Upper lobe of left lung (tissue), 6 donors: ENCODE measurements at regions not wholly inside any gene's neighbourhood (a gene's known extent, or its start where the extent isn't known, plus 50 kb on each side); places are given as distances from the start of the nearest gene placed in this dataset.
"Not testable (repeated sequence)": the region's sequence is repeated elsewhere in the genome, so short reads cannot be mapped to it uniquely, and the experiment has no call there.

Experiments
- ATAC-seq, 2 donors: fragments of 200-7000 bp; cut with Tn5 transposase; one replicate each; pipeline ENCODE4 v1.9.1; 2022; ENCODE audit warnings: mild to moderate bottlenecking in 2 of 2, moderate library complexity in 2 of 2; ENCODE audit not compliant: low FRiP score in 2 of 2
- DNase-seq, 2 donors: peaks; one replicate each; pipeline ENCODE4 v3.0.0-alpha.2; 2019 to 2020
- H3K27ac ChIP-seq, 4 donors: fragments of 200-600 bp; sonication (generic); one replicate each; pipeline ENCODE4 v1.5.1; 2016 to 2019
- H3K27me3 ChIP-seq, 4 donors: fragments of 200-600 bp; sonication (generic); one replicate each; pipeline ENCODE4 v1.5.1; 2017 to 2019
- H3K36me3 ChIP-seq, 4 donors: fragments of 200-600 bp; sonication (generic); one replicate each; pipeline ENCODE4 v1.5.1; 2016 to 2019
- H3K4me1 ChIP-seq, 4 donors: fragments of 200-600 bp; sonication (generic); one replicate each; pipeline ENCODE4 v1.5.1; 2018 to 2019
- H3K4me3 ChIP-seq, 4 donors: fragments of 200-600 bp; sonication (generic); one replicate each; pipeline ENCODE4 v1.5.1; 2017 to 2019; ENCODE audit warnings: mild to moderate bottlenecking in 2 of 4, moderate library complexity in 1 of 4
- H3K9me3 ChIP-seq, 4 donors: fragments of 200-600 bp; sonication (generic); one replicate each; pipeline ENCODE4 v1.5.1; 2018 to 2019
- CTCF ChIP-seq, 6 experiments: fragments of 450-650 bp in 4 of 6; fragments of 200-600 bp in 2 of 6; sonication (generic) in 2 of 6; IDR thresholded peaks; one replicate each; pipeline ENCODE4 v1.5.1; 2016 to 2019; ENCODE audit warnings: antibody characterized with exemption in 6 of 6
- EP300 ChIP-seq, 4 donors: sonication (generic); formaldehyde crosslinking; IDR thresholded peaks; one replicate each; pipeline ENCODE4 v1.5.1; 2017; ENCODE audit warnings: antibody characterized with exemption in 4 of 4, control low read depth in 2 of 4
- POLR2A ChIP-seq, 4 donors: fragments of 450-650 bp; IDR thresholded peaks; one replicate each; pipeline ENCODE4 v1.5.1; 2016 to 2017; ENCODE audit warnings: antibody characterized with exemption in 4 of 4, mild to moderate bottlenecking in 2 of 4
- POLR2AphosphoS5 ChIP-seq, 2 donors: sonication (generic); formaldehyde crosslinking; IDR thresholded peaks; one replicate each; pipeline ENCODE4 v1.5.1; 2017; ENCODE audit warnings: antibody characterized with exemption in 2 of 2
- WGBS, 2 donors: methylation state at CpG; one replicate each; pipeline ENCODE4 v1.1.5; 2017 to 2018; 5-methylcytosine and 5-hydroxymethylcytosine counted together
- donor health status: DM: no; HTN: no; CAD: no; lungs with moderate emphysema.
- donor health status: DM: no; HTN: yes; CAD: no; lungs with severe emphysema.

GRCh38 chr3:166836836-166837235, 543.3 kb downstream of the ZBBX start:
- Histone ChIP-seq H3K4me1 (no peaks in the 10 kb centered on the region), H3K27ac (no peak overlapping the region), H3K27me3 (no peaks in the 10 kb centered on the region), H3K36me3 (no peaks in the 10 kb centered on the region), H3K9me3 (no peaks in the 10 kb centered on the region), H3K4me3 (no peak overlapping the region)
- TF ChIP-seq POLR2AphosphoS5 (IDR thresholded peaks at IDR 0.05): no peak
- TF ChIP-seq EP300 (IDR thresholded peaks at IDR 0.05): no peak
- TF ChIP-seq POLR2A (IDR thresholded peaks at IDR 0.05): no peak
- TF ChIP-seq CTCF (IDR thresholded peaks at IDR 0.05): no peak
- DNase-seq (no peak), ATAC-seq (no peak)
- WGBS, 2 donors: 80 to 82% methylated on average over 1 of the region's 1 CpG

- Histone ChIP-seq H3K36me3 (no peaks in the 10 kb centered on the region), H3K27me3 (no peaks in the 10 kb centered on the region), H3K4me1 (peaks cover 0 to 5% (median 0%) of the 10 kb centered on the region in 4 donors), H3K27ac (no peak overlapping the region), H3K4me3 (no peak overlapping the region), H3K9me3 (no peaks in the 10 kb centered on the region)
- DNase-seq (peak in 1 of 2 donors; percentile 35), ATAC-seq (peak; percentile 49 to 74)
- 49 to 60% methylated on average over 3 of the region's 3 CpGs for WGBS, 2 donors
- TF ChIP-seq EP300 (IDR thresholded peaks at IDR 0.05) (peak in 1 of 4 donors; percentile 58), POLR2AphosphoS5 (IDR thresholded peaks at IDR 0.05) (no peak)
Measured at GRCh38 chr3:166829896-166830295, 550.2 kb downstream of the ZBBX start.

GRCh38 chr3:166818464-166818863, 561.6 kb downstream of the ZBBX start:
- no peaks in the 10 kb centered on the region for H3K4me1 ChIP-seq
- no peak for TF ChIP-seq POLR2A (IDR thresholded peaks at IDR 0.05)
- no peak for TF ChIP-seq EP300 (IDR thresholded peaks at IDR 0.05)
- TF ChIP-seq POLR2AphosphoS5 (IDR thresholded peaks at IDR 0.05): no peak
- no peak for TF ChIP-seq CTCF (IDR thresholded peaks at IDR 0.05)
- H3K27ac ChIP-seq: no peak overlapping the region
- H3K9me3 ChIP-seq: no peaks in the 10 kb centered on the region
- no peak for DNase-seq
- H3K36me3 ChIP-seq: no peaks in the 10 kb centered on the region
- H3K4me3 ChIP-seq: no peak overlapping the region
- H3K27me3 ChIP-seq: no peaks in the 10 kb centered on the region
- ATAC-seq: no peak

GRCh38 chr3:166817269-166817668, 562.8 kb downstream of the ZBBX start:
- H3K4me1 ChIP-seq: not testable (repeated sequence)

GRCh38 chr3:166810741-166811445, 569.2 kb downstream of the ZBBX start:
- H3K27me3 ChIP-seq: no peaks in the 10 kb centered on the region
- no peaks in the 10 kb centered on the region for H3K36me3 ChIP-seq
- no peak overlapping the region for H3K4me3 ChIP-seq
- no peaks in the 10 kb centered on the region for H3K4me1 ChIP-seq
- peak in 1 of 2 donors; percentile 39 for DNase-seq
- no peaks in the 10 kb centered on the region for H3K9me3 ChIP-seq
- no peak for TF ChIP-seq POLR2AphosphoS5 (IDR thresholded peaks at IDR 0.05)
- no peak overlapping the region for H3K27ac ChIP-seq
- ATAC-seq: no peak
- WGBS, 2 donors: 86 to 90% methylated on average over 23 of the region's 23 CpGs

More at GRCh38 chr3:166817269-166817668, 562.8 kb downstream of the ZBBX start:
- not testable (repeated sequence) for DNase-seq, H3K9me3 ChIP-seq, ATAC-seq, H3K27me3 ChIP-seq, H3K27ac ChIP-seq, H3K36me3 ChIP-seq, H3K4me3 ChIP-seq
- 87 to 91% methylated on average over 6 of the region's 6 CpGs for WGBS, 2 donors

- Histone ChIP-seq H3K9me3 (peaks cover 0 to 4% (median 0%) of the 10 kb centered on the region in 4 donors), H3K4me3 (no peak overlapping the region), H3K36me3 (no peaks in the 10 kb centered on the region), H3K4me1 (no peaks in the 10 kb centered on the region), H3K27me3 (no peaks in the 10 kb centered on the region), H3K27ac (no peak overlapping the region)
- DNase-seq: no peak
- 85 to 90% methylated on average over 4 of the region's 4 CpGs for WGBS, 2 donors
- ATAC-seq: no peak
- TF ChIP-seq CTCF (IDR thresholded peaks at IDR 0.05): no peak
- no peak for TF ChIP-seq POLR2AphosphoS5 (IDR thresholded peaks at IDR 0.05)
- TF ChIP-seq EP300 (IDR thresholded peaks at IDR 0.05): no peak
- TF ChIP-seq POLR2A (IDR thresholded peaks at IDR 0.05): no peak
Measured at GRCh38 chr3:166809520-166809919, 570.6 kb downstream of the ZBBX start.
